Brain microvascular endothelial cell (primary cell): ENCODE measurements at regions not wholly inside any gene's neighbourhood (a gene's known extent, or its start where the extent isn't known, plus 50 kb on each side); places are given as distances from the start of the nearest gene placed in this dataset.

ENCODE experiments used
- DNase-seq: peaks from one replicate; pipeline ENCODE4 v3.0.0-alpha.2; 2020
- H3K27ac ChIP-seq: fragments of 250-450 bp; sonication (Bioruptor Pico); 2 replicates; pipeline ENCODE4 v1.5.1; 2020; ENCODE audit warnings: mild to moderate bottlenecking, moderate library complexity
- H3K27me3 ChIP-seq: fragments of 250-450 bp; sonication (Bioruptor Pico); replicated peaks from 2 replicates; pipeline ENCODE4 v1.5.1; 2020; ENCODE audit warnings: mild to moderate bottlenecking
- H3K36me3 ChIP-seq: fragments of 250-450 bp; sonication (Bioruptor Pico); replicated peaks from 2 replicates; pipeline ENCODE4 v1.5.1; 2020; ENCODE audit warnings: mild to moderate bottlenecking
- H3K4me3 ChIP-seq: 2 replicates; pipeline ENCODE4 v1.5.1; 2011; ENCODE audit warnings: low read depth, mild to moderate bottlenecking, control low read depth, low read length, moderate library complexity
- CTCF ChIP-seq: IDR thresholded peaks from 2 replicates; pipeline ENCODE4 v1.5.1; 2011; ENCODE audit warnings: low read depth, mild to moderate bottlenecking, moderate library complexity, low read length, control low read depth, inconsistent platforms; ENCODE audit errors: missing control alignments
- in situ Hi-C: cut with HindIII; loops from 2 replicates; pipeline ENCODE4 v1.10.0; 2017; ENCODE audit warnings: low sequenced_read_pairs, low pct_ligation_motif_present

GRCh38 chr22:48459259-48459658, 1368.4 kb downstream of the BRD1 start:
- TF ChIP-seq CTCF: no peak
- in situ Hi-C loops: no loop called here
- DNase-seq: no peak
- Histone ChIP-seq H3K4me3 (no peak overlapping the region), H3K27ac (no peak overlapping the region), H3K27me3 (no peaks in the 10 kb centered on the region), H3K36me3 (no peaks in the 10 kb centered on the region)

- DNase-seq: no peak
- in situ Hi-C loops: no loop called here
- Histone ChIP-seq H3K27ac (no peak overlapping the region), H3K27me3 (no peaks in the 10 kb centered on the region), H3K4me3 (no peak overlapping the region), H3K36me3 (no peaks in the 10 kb centered on the region)
- no peak for TF ChIP-seq CTCF
Observed at GRCh38 chr22:48456449-48456848, 1371.2 kb downstream of the BRD1 start.

GRCh38 chr22:48453751-48454485, 1373.8 kb downstream of the BRD1 start:
- H3K27me3 ChIP-seq: no peaks in the 10 kb centered on the region
- in situ Hi-C loops: no loop called here
- no peak for TF ChIP-seq CTCF
- DNase-seq: no peak
- no peaks in the 10 kb centered on the region for H3K36me3 ChIP-seq
- H3K4me3 ChIP-seq: no peak overlapping the region
- no peak overlapping the region for H3K27ac ChIP-seq

GRCh38 chr22:48453171-48453570, 1374.5 kb downstream of the BRD1 start:
- Histone ChIP-seq H3K4me3 (no peak overlapping the region), H3K27me3 (no peaks in the 10 kb centered on the region), H3K36me3 (no peaks in the 10 kb centered on the region), H3K27ac (no peak overlapping the region)
- in situ Hi-C loops: no loop called here
- DNase-seq: no peak
- no peak for TF ChIP-seq CTCF

GRCh38 chr22:48452766-48453165, 1374.9 kb downstream of the BRD1 start:
- Histone ChIP-seq H3K36me3 (no peaks in the 10 kb centered on the region), H3K27me3 (no peaks in the 10 kb centered on the region), H3K4me3 (no peak overlapping the region), H3K27ac (no peak overlapping the region)
- TF ChIP-seq CTCF: no peak
- in situ Hi-C loops: no loop called here
- no peak for DNase-seq

GRCh38 chr22:48451891-48452290, 1375.8 kb downstream of the BRD1 start:
- in situ Hi-C loops: no loop called here
- Histone ChIP-seq H3K36me3 (no peaks in the 10 kb centered on the region), H3K27me3 (no peaks in the 10 kb centered on the region), H3K4me3 (no peak overlapping the region), H3K27ac (no peak overlapping the region)
- DNase-seq: no peak
- TF ChIP-seq CTCF: no peak
